ENCODE measurements at regions not wholly inside any gene's neighbourhood (a gene's known extent, or its start where the extent isn't known, plus 50 kb on each side); places are given as distances from the start of the nearest gene placed in this dataset.

GRCh38 chr22:44442186-44442815 is 55.7 kb downstream of the RTL6 start:
- no peak for DNase-seq

DNA sequence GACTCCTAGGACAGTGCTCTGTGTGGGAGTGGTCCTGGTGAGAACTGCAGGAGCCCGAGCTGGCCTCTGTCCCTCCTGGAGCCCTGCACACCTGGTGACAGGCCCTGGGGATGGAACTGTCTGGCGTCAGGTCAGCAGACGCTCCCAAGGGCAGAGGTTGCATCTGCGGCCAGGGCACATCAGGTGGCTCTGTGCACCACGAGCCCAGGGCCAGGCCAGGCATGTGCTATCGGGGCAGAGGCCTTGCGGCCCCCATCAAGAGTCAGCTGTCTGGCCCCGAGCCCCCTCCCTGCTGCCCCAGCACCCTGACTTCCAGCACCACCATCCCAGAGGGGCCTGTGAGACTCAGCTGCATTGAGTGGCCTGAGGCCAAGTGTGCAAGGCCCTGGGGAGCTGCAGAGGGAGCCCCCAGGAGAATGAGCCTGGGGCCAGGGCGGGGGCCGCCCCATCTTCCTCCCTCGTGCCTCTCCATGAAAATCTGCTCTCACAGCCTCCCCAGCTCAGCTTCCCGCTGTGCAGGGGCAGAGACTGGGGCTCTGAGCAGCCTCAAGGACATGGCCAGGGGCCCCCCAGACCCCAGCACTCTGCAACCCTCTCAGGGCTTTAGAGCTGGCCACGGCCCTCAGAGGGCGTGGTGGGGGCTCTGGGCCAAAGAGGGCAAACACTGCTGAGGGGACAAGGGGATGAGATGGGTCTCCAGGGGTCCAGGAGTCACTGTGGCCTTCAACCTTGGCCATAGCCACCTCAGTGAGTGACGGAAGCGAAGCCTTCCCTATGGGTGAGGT is 56.4 kb downstream of the RTL6 start:
- no peak for DNase-seq

DNA sequence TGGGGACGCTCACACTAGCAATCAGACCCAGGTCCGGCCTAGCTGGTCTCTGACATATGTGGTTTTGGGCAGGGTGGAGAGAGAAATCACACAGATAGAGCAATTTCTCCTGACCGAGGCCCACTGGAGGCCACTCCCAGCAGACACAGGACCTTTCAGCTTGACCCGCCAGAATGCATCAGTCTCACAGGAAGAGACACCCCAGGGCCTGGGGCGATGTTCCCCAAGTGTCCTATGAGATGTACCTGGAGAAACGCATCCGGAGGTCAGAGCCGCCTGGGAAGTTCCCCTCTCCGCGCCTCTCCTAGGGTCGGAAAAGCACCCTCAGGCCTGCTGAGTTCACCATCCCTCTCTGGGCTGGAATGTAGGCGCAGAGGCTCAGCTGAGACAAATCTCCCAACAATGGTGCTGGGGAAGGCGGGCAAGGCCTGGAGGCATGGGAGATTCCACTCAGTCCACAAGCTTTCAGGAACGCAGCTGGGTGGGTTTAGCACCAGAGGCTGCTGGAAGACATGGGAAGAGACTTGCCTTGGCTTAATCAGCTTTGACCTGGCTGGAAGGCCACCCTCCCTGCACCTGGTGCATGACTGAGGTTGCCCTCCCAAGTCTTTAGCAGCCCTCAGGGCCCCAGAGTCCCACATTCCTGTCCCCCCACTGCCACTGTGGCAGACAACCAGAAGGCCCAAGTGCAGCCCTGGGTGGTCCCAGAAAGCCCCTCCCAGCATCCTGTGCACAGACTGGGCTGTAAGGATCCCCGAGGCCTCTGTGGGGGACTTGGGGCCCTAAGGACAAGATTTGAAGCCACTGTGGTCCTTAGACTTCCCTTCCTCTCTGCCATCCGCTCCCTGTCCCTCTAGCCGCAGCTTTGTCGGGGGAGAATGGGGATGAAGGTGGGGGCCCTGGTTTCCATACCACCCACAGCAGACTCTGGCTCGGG is 57.5 kb downstream of the RTL6 start:
- no peak for DNase-seq

DNA sequence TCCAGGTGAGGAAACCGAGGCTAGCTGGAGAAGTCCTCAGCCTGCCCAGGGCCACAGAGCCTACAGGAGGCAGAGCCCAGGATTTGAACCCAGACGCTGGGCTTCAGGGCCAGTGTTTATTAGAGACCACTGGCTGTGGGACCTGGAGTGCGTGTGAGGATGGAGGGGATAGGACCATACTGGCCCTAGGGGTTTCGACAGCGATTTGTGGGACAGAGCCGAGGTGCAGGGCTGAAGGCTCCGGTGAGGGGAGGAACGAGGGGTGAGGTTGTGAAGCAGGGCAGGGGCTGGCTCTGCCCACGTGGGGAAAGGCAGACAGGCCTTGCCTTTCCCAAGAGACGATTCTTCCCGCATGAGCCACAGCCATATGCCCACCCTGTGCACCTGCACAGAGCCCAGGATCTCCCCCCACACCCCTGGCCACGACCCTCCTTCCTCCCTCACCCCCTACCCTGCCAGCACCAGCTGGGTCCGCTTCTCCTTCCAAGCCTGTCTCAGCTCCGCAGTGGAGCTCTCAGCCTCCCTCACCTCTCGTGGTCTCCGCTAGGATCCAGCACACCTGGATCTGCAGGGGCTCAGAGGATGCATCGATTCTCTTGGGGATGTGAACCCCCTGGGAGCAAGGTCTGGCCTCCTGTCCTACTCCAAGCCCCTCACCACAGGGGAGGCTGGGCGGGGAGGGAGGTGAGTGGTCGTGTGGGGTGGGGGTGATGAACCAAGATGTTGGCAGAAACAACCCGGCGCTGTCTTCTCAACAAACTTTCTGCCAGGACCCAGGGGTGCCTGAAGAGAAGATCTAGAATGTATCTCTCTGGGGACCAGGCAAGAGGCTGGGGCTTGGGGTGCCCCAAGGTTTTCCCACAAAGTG is 58.4 kb downstream of the RTL6 start:
- no peak for DNase-seq

GRCh38 chr22:44438481-44439131 is 59.4 kb downstream of the RTL6 start:
- DNase-seq: no peak

DNA sequence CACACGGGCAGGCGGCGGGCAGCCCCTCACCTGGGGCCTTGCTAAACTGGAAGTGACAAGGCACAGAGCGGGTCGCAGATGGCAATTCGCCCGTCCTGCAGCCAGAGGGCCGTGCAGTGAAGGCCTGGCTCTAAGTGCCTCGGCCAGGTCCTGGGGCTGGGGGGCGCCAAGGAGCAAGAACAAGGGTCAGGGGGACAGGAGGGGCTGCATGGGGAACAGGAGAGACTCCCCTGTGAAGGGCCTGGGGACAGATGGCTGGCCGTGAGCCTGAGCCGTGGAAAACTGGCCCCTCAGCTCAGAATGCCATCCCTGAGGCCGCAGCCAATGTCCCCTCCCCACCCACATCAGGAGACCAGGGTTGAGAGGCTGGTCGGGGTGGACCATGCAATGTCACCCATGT is 60.0 kb downstream of the RTL6 start:
- DNase-seq: no peak

DNA sequence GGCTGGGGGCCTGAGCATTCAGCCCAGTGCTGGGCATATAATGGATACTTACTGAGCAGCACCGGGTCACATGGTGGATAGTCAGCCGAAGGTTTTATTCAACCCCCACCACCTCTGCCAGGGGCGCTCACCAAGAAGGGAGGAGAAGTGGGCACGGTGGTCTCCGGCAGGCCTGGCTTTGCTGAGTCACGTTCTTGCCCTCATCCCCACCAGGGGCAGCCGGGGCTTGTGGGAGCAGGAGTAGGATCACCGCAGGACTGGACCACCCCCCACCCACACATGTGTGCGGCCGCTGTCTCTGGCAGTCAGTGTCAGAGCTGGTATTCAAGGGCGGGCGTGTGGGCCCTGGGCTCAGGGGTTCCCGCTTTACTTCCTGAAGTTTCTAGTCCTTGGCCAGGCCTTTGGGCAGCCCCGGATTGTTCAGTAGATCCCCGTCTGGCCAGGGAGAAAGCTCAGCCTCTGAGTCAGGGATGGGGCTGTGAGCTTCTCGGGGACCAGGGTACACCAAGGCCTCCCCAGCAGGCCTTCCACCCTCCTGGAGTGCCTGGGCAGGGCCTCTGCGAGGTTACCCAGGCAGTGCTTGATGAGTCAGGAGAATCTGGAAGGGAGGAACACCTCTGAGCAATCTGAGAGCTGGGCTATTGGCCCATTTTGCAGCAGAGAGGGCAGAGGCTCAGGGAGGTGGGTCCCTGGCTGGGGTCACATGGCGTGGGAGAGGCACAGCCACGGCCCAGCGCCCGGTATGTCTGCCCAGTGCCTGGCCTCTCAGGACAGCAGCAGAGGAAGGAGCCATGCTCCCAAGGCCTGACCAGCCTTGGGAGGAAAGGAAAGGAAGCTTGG is 60.6 kb downstream of the RTL6 start:
- DNase-seq: no peak

DNA sequence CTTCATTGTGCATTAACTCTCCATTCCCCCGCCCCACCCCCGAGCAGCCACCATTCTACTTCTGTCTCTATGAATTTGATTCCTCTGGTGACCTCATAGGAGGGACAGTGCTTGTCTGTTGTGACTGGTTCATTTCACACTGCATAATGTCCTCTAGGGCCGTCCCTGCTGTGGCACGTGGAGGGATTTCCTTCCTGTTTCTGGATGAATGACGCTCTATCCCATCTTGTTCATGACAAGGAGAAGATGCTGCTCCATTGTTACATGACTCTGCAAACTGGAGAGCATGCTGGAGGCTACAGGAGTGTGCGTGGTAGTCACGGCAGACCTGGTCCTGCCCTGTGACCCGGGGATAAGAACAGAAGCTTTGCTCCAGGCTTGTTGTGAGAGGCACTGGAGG is 61.3 kb downstream of the RTL6 start:
- peak; percentile 11 to 47 for DNase-seq

- no peak for DNase-seq
These were observed 66.8 kb downstream of the RTL6 start for GRCh38 chr22:44431256-44431655.

- DNase-seq: no peak
These were observed 67.3 kb downstream of the RTL6 start for GRCh38 chr22:44430716-44431115.

DNA sequence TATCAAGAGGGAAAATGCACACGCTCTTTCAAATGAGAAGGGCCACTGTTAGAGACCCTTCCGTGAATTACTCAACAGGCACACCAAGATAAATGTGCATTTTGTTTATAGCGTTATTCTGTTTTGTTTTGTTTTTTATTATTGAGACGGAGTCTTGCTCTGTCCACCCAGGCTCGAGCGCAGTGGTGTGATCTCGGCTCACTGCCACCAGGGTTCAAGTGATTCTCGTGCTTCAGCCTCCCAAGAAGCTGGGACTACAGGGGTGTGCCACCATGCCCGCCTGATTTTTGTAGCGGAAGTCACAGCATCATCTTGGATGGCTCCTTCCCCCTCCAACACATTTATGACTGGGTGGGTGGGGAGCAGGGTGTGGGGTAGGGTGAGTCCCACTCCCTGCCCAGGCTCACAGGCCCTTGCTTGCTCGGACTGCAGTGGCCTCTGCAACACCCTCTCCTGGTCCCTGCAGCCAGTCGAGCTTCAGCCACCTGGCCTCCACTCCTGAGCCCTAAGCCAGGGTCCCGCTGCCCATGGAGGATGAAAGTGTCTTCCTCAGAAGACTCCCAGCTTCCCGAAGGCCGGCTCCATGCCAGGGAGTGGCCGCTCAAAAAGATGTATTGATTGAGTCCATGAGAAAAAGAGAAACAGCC is 68.0 kb downstream of the RTL6 start:
- no peak for DNase-seq

GRCh38 chr22:44428941-44429830 is 68.8 kb downstream of the RTL6 start:
- DNase-seq: no peak

- DNase-seq: no peak
These were observed 70.2 kb downstream of the RTL6 start for GRCh38 chr22:44427611-44428470.

DNA sequence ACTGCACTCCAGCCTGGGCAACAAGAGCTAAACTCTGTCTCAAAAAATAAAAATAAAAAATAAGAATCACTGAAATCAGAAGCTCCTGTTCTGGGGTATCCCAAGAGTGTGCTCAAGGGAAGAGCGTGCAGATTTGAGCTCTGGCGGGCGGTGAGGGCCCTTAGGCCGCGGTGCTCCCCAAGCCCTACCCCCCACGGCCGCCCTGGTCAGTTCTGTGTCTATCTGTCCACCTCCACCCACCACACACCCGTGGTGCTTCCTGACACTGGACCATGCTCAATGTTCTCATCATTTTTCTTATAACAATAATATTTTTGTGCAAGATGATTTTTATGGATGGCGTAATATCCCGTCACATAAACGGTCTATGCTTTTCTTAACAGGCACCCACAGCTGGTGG is 71.1 kb downstream of the RTL6 start:
- DNase-seq: no peak

DNA sequence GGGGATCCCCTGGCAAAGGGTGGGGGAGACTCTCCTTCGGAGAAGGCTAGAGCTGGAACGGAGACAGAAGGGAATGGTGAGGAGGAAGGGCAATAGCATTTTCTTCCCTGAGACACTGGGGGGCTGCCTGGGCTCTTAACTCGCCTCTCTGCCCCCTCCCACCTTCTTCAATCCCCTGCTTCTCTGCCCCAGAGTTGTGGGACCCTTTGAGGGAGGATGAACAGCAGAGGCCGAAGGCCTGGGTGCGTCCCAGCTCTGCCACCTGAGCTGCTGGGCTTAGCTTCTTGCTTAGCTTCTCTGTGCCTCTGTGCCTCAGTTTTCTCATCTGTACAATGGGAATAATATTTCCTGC is 72.4 kb downstream of the RTL6 start:
- DNase-seq: no peak

DNA sequence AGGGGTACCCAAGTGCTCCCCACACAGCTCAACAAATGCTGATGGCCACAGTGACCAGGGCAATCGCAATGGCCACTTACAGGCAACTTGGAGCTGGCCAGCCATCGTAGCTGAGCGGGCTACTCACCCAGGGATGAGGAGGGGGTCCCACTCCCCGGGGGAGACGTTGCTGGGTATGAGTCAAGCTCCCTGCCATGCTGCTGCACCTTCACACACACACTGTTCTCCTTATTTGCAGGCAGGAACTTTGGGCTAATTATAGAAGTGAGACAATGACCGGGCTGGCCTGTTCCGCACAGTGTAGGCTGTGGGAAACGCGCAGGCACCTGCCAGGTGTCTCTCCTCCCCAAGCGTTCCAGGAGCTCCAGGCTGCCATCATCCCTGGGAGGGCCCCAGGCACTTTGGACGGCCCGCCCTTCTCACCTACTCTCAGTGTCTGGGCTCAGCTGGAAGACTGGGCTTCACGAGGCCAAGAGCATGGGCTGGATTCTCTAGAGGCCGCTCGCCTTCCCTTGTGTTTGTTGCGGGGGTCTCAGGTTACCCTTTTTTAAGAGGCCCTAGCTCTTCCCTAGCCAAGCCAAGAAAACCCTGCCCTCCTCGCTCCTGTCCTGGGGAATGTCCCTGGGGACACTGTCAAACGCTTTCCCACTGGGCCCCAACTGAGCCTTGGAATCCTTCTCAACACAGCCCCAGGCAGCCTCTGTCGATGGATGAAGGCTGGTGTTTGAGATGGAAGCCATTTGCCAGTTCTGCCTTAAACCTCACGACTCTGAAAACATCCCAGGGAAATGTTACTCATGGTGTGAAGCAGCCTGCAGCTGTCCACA is 73.0 kb downstream of the RTL6 start:
- DNase-seq: no peak

DNA sequence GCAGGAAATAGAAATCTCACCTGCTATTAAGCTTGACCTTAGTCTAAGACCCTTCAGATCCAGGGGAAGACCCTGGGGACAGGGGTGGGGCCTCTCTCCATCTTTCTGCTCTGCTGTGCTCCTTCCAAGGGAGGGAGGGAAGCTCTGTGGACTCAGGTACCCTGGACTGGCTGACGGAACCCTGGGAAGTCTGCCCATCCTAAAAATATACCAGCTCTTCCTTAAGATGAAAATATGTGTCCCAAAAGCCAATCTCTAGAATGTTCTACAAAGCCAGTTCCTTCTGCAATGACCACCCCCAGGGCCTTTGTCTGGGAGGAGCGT is 73.7 kb downstream of the RTL6 start:
- DNase-seq: no peak
